H1 (cell line): ENCODE measurements at regions not wholly inside any gene's neighbourhood (a gene's known extent, or its start where the extent isn't known, plus 50 kb on each side); places are given as distances from the start of the nearest gene placed in this dataset.

ENCODE experiments used
- CTCF ChIP-seq, 3 experiments: IDR thresholded peaks; 1 replicate in 2 of 3; 2 replicates in 1 of 3; pipeline versions ENCODE4 v1.5.1 to v1.6.1; 2011; ENCODE audit warnings: low read length in 3 of 3, mild to moderate bottlenecking in 3 of 3, inconsistent platforms in 2 of 3, low read depth in 1 of 3, moderate library complexity in 1 of 3; ENCODE audit not compliant: insufficient read depth in 1 of 3; ENCODE audit errors: control extremely low read depth in 1 of 3
- HDAC2 ChIP-seq, 2 experiments: fragments of 300-600 bp in 1 of 2; sonication (generic) in 1 of 2; IDR thresholded peaks; 2 replicates each; pipeline ENCODE4 v1.6.1; 2011 to 2012; ENCODE audit warnings: low read depth in 2 of 2, low read length in 2 of 2, mild to moderate bottlenecking in 2 of 2, moderate library complexity in 2 of 2, borderline replicate concordance in 1 of 2, inconsistent platforms in 1 of 2
- MAX ChIP-seq: IDR thresholded peaks from 2 replicates; pipeline ENCODE4 v1.6.1; 2012; ENCODE audit warnings: inconsistent platforms
- RAD21 ChIP-seq, 2 experiments: IDR thresholded peaks in 1 of 2; conservative IDR thresholded peaks in 1 of 2; 2 replicates each; pipeline ENCODE4 v1.6.1; 2011; ENCODE audit warnings: low read depth in 2 of 2, low read length in 2 of 2, improper control_type of control experiment in 1 of 2, inconsistent platforms in 1 of 2, mild to moderate bottlenecking in 1 of 2, moderate library complexity in 1 of 2

GRCh38 chr2:82875858-82876257 is 1583.2 kb downstream of the SUCLG1 start:
- TF ChIP-seq RAD21 (IDR thresholded peaks at IDR 0.05 in 1 of 2, conservative IDR thresholded peaks at IDR 0.05 in 1 of 2; ENCODE audit: low read depth in 2 of 2, low read length in 2 of 2) (peak in 1 of 2 experiments; percentile 3; a peak in 1 of 4 replicates), CTCF (IDR thresholded peaks at IDR 0.05; ENCODE audit: control extremely low read depth in 1 of 3, insufficient read depth in 1 of 3, low read depth in 1 of 3, low read length in 3 of 3) (no peak), HDAC2 (IDR thresholded peaks at IDR 0.05; ENCODE audit: borderline replicate concordance in 1 of 2, low read depth in 2 of 2, low read length in 2 of 2) (no peak), MAX (no peak)
